HL-60 (cell line): ENCODE measurements at regions not wholly inside any gene's neighbourhood (a gene's known extent, or its start where the extent isn't known, plus 50 kb on each side); places are given as distances from the start of the nearest gene placed in this dataset.

Experiments used
- DNase-seq, 2 experiments: peaks; one replicate each; pipeline ENCODE4 v3.0.0-alpha.2; 2010 to 2020; ENCODE audit warnings: low read depth in 1 of 2, low spot score in 1 of 2
- H3K27ac ChIP-seq: fragments of 250-450 bp; sonication (Bioruptor Pico); replicated peaks from 2 replicates; pipeline ENCODE4 v1.5.1; 2020; ENCODE audit warnings: mild to moderate bottlenecking, moderate library complexity
- H3K27me3 ChIP-seq: fragments of 250-450 bp; sonication (Bioruptor Pico); 2 replicates; pipeline ENCODE4 v1.5.1; 2021; ENCODE audit warnings: mild to moderate bottlenecking, moderate library complexity; ENCODE audit not compliant: insufficient read depth, poor library complexity, severe bottlenecking
- H3K4me3 ChIP-seq: replicated peaks from 2 replicates; pipeline ENCODE4 v1.5.1; 2011; ENCODE audit warnings: mild to moderate bottlenecking, control low read depth, low read length; ENCODE audit not compliant: insufficient read depth
- GABPA ChIP-seq: IDR thresholded peaks from 2 replicates; pipeline ENCODE4 v1.6.1; 2012; ENCODE audit warnings: low read depth
- POLR2AphosphoS5 ChIP-seq: IDR thresholded peaks from 2 replicates; pipeline ENCODE4 v1.6.1; 2012; ENCODE audit warnings: low read depth
- SPI1 ChIP-seq: IDR thresholded peaks from 2 replicates; pipeline ENCODE4 v1.6.1; 2012; ENCODE audit warnings: low read depth, mild to moderate bottlenecking, borderline replicate concordance
- TF ChIP-seq, protein P1 (sequence below): IDR thresholded peaks from one replicate; pipeline ENCODE4 v1.5.1; 2011; ENCODE audit warnings: low read length, control low read depth, inconsistent platforms; ENCODE audit not compliant: insufficient read depth
- TF ChIP-seq, protein P2 (sequence below): IDR thresholded peaks from 2 replicates; pipeline ENCODE4 v1.6.1; 2012; ENCODE audit warnings: low read depth; ENCODE audit not compliant: insufficient replicate concordance

DNA sequence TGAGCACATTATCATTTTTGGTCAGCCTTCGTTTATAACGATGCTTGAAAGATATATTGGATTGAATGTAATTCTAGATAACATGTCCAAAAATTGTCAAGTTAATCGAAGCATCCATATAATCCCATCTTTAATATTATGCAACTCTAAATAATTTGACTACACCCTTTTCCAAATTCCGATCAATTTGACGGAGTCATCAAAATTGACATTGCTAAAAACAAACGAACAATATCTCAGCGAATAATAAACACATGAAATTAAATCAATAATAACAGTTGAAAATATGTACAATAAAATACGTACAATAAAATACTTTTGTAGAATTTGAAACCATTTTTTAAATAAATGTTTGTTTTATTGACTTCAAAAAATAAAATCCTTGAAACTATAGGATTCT, 1516.4 kb downstream of the EFNB2 start:
- no peak for TF ChIP-seq POLR2AphosphoS5
- TF ChIP-seq, protein P1, sequence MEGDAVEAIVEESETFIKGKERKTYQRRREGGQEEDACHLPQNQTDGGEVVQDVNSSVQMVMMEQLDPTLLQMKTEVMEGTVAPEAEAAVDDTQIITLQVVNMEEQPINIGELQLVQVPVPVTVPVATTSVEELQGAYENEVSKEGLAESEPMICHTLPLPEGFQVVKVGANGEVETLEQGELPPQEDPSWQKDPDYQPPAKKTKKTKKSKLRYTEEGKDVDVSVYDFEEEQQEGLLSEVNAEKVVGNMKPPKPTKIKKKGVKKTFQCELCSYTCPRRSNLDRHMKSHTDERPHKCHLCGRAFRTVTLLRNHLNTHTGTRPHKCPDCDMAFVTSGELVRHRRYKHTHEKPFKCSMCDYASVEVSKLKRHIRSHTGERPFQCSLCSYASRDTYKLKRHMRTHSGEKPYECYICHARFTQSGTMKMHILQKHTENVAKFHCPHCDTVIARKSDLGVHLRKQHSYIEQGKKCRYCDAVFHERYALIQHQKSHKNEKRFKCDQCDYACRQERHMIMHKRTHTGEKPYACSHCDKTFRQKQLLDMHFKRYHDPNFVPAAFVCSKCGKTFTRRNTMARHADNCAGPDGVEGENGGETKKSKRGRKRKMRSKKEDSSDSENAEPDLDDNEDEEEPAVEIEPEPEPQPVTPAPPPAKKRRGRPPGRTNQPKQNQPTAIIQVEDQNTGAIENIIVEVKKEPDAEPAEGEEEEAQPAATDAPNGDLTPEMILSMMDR, result no peak
- TF ChIP-seq, protein P2, sequence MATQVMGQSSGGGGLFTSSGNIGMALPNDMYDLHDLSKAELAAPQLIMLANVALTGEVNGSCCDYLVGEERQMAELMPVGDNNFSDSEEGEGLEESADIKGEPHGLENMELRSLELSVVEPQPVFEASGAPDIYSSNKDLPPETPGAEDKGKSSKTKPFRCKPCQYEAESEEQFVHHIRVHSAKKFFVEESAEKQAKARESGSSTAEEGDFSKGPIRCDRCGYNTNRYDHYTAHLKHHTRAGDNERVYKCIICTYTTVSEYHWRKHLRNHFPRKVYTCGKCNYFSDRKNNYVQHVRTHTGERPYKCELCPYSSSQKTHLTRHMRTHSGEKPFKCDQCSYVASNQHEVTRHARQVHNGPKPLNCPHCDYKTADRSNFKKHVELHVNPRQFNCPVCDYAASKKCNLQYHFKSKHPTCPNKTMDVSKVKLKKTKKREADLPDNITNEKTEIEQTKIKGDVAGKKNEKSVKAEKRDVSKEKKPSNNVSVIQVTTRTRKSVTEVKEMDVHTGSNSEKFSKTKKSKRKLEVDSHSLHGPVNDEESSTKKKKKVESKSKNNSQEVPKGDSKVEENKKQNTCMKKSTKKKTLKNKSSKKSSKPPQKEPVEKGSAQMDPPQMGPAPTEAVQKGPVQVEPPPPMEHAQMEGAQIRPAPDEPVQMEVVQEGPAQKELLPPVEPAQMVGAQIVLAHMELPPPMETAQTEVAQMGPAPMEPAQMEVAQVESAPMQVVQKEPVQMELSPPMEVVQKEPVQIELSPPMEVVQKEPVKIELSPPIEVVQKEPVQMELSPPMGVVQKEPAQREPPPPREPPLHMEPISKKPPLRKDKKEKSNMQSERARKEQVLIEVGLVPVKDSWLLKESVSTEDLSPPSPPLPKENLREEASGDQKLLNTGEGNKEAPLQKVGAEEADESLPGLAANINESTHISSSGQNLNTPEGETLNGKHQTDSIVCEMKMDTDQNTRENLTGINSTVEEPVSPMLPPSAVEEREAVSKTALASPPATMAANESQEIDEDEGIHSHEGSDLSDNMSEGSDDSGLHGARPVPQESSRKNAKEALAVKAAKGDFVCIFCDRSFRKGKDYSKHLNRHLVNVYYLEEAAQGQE, result no peak
- no peak for TF ChIP-seq GABPA
- TF ChIP-seq SPI1, result no peak
- Histone ChIP-seq H3K4me3 (no peak overlapping the region), H3K27ac (no peak overlapping the region), H3K27me3 (no peaks in the 10 kb centered on the region)
- DNase-seq, result no peak

DNA sequence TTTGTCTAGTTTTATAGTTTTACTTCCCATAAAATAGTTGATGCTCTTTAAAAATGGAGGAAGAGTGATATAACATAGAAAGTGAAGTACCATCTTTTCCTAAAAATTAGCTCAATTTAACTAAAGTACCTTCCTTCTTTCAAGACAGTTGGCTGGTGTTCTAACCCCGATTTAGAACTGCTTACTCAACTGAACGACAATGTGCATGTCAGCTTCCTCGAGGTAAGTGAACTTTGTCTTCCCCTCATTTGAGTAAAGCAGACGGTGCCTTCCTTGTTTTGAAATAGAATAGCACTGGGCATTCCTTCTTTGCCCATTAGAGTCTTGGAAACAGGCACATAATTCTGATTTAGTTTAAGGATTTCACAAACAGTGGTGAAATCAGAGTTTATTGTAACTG, 1519.2 kb downstream of the EFNB2 start:
- TF ChIP-seq, protein P2, result no peak
- TF ChIP-seq, protein P1, result no peak
- no peak for TF ChIP-seq SPI1
- no peak for TF ChIP-seq POLR2AphosphoS5
- no peak for TF ChIP-seq GABPA

DNA sequence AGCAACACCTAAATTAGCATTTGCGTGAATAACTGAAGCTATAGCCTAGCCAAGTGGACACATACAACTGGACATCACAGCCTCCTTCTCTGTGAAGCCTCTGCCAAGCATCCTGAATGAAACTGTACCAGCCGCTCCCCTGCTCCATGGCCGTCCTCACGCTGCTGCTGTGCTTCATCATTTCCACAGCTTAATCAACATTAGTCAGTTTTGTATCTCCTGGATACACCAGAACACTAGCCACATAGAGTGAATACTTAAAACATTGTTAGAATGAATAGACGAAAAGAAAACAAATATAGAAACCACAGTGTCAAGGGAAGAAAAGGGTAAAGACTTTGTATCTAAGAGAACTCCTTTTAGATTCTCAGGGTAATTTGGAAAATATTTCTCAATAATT, 1526.9 kb downstream of the EFNB2 start:
- Histone ChIP-seq H3K27ac (no peak overlapping the region), H3K4me3 (no peak overlapping the region), H3K27me3 (no peaks in the 10 kb centered on the region)
- DNase-seq, result no peak
- TF ChIP-seq, protein P2, result no peak
- TF ChIP-seq GABPA (no peak), POLR2AphosphoS5 (no peak), SPI1 (no peak)
- TF ChIP-seq, protein P1, result no peak

More for the DNA sequence above, 1519.2 kb downstream of the EFNB2 start:
- H3K27ac ChIP-seq, result no peak overlapping the region
- no peaks in the 10 kb centered on the region for H3K27me3 ChIP-seq
- DNase-seq, result no peak
- no peak overlapping the region for H3K4me3 ChIP-seq
